CD14-positive monocyte (primary cell): ENCODE measurements at regions not wholly inside any gene's neighbourhood (a gene's known extent, or its start where the extent isn't known, plus 50 kb on each side); places are given as distances from the start of the nearest gene placed in this dataset.

Source experiments
- DNase-seq, 3 donors: peaks; one replicate each; pipeline ENCODE4 v3.0.0-alpha.2; 2011 to 2022
- H2AFZ ChIP-seq: 2 replicates; pipeline ENCODE4 v1.6.0; 2012; ENCODE audit warnings: mild to moderate bottlenecking, low read depth, low read length, inconsistent platforms; ENCODE audit not compliant: insufficient read depth, poor library complexity, severe bottlenecking
- H3K27ac ChIP-seq, 2 donors: 1 replicate in 1 of 2; 2 replicates in 1 of 2; pipeline ENCODE4 v1.5.1; 2012 to 2013; ENCODE audit warnings: low read length in 2 of 2, control low read depth in 1 of 2, inconsistent platforms in 1 of 2, low read depth in 1 of 2, mild to moderate bottlenecking in 1 of 2
- H3K27me3 ChIP-seq, 2 donors: one replicate each; pipeline versions ENCODE4 v1.6.0 to v1.6.1; 2011 to 2013; ENCODE audit warnings: low read length in 2 of 2; ENCODE audit not compliant: control insufficient read depth in 2 of 2, insufficient read depth in 2 of 2
- H3K36me3 ChIP-seq, 2 donors: replicated peaks in 1 of 2; 1 replicate in 1 of 2; 2 replicates in 1 of 2; pipeline versions ENCODE4 v1.5.1 to v1.6.1; 2012 to 2013; ENCODE audit warnings: low read length in 2 of 2, control low read depth in 1 of 2, inconsistent platforms in 1 of 2, mild to moderate bottlenecking in 1 of 2; ENCODE audit not compliant: insufficient read depth in 2 of 2, control insufficient read depth in 1 of 2
- H3K4me1 ChIP-seq, 2 donors: 1 replicate in 1 of 2; 2 replicates in 1 of 2; pipeline versions ENCODE4 v1.5.1 to v1.6.1; 2012 to 2013; ENCODE audit warnings: low read length in 2 of 2, control low read depth in 1 of 2, inconsistent platforms in 1 of 2, mild to moderate bottlenecking in 1 of 2, moderate library complexity in 1 of 2; ENCODE audit not compliant: insufficient read depth in 2 of 2, control insufficient read depth in 1 of 2
- H3K4me2 ChIP-seq: replicated peaks from 2 replicates; pipeline ENCODE3; 2012; ENCODE audit warnings: low read length, moderate library complexity, mild to moderate bottlenecking; ENCODE audit not compliant: poor library complexity, severe bottlenecking; ENCODE audit errors: extremely low read depth
- H3K4me3 ChIP-seq, 3 experiments: fragments of 200-600 bp in 1 of 3; sonication (generic) in 1 of 3; replicated peaks in 1 of 3; 1 replicate in 2 of 3; 2 replicates in 1 of 3; pipeline ENCODE4 v1.5.1; 2011 to 2013; ENCODE audit warnings: low read length in 3 of 3, mild to moderate bottlenecking in 3 of 3, control low read depth in 2 of 3, low read depth in 2 of 3, inconsistent platforms in 1 of 3, moderate library complexity in 1 of 3
- H3K79me2 ChIP-seq: 2 replicates; pipeline ENCODE4 v1.6.0; 2012; ENCODE audit warnings: mild to moderate bottlenecking, control low read depth, inconsistent platforms, low read length, moderate library complexity; ENCODE audit not compliant: insufficient read depth
- H3K9ac ChIP-seq: 2 replicates; pipeline ENCODE4 v1.6.0; 2017; ENCODE audit warnings: low read length, mild to moderate bottlenecking; ENCODE audit not compliant: insufficient read depth, poor library complexity, severe bottlenecking
- H3K9me3 ChIP-seq, 2 donors: replicated peaks in 1 of 2; 1 replicate in 1 of 2; 2 replicates in 1 of 2; pipeline versions ENCODE4 v1.5.1 to v1.6.1; 2012 to 2013; ENCODE audit warnings: low read length in 2 of 2, control low read depth in 1 of 2; ENCODE audit not compliant: control insufficient read depth in 1 of 2, insufficient read depth in 1 of 2
- H4K20me1 ChIP-seq: 2 replicates; pipeline ENCODE4 v1.6.0; 2012; ENCODE audit warnings: mild to moderate bottlenecking, low read length, control low read depth, moderate library complexity; ENCODE audit not compliant: insufficient read depth
- H3K27ac Mint-ChIP-seq, 7 donors: one replicate each; pipeline ENCODE4 v1.8.0; 2020; ENCODE audit warnings: mild to moderate bottlenecking in 7 of 7, mixed read lengths in 7 of 7, moderate library complexity in 6 of 7, inconsistent platforms in 2 of 7
- H3K27me3 Mint-ChIP-seq, 3 donors: one replicate each; pipeline ENCODE4 v1.8.0; 2021 to 2022; ENCODE audit warnings: low read depth in 3 of 3, mild to moderate bottlenecking in 3 of 3, mixed read lengths in 3 of 3, moderate library complexity in 3 of 3, inconsistent platforms in 1 of 3
- H3K36me3 Mint-ChIP-seq, 2 donors: one replicate each; pipeline ENCODE4 v1.8.0; 2020; ENCODE audit warnings: mixed read lengths in 2 of 2, inconsistent platforms in 1 of 2, mild to moderate bottlenecking in 1 of 2
- H3K4me1 Mint-ChIP-seq: one replicate; pipeline ENCODE4 v1.8.0; 2020; ENCODE audit warnings: mild to moderate bottlenecking, mixed read lengths
- H3K4me3 Mint-ChIP-seq, 2 donors: one replicate each; pipeline ENCODE4 v1.8.0; 2020; ENCODE audit warnings: mild to moderate bottlenecking in 2 of 2, mixed read lengths in 2 of 2, moderate library complexity in 1 of 2
- H3K9me3 Mint-ChIP-seq, 7 donors: one replicate each; pipeline ENCODE4 v1.8.0; 2020 to 2022; ENCODE audit warnings: mixed read lengths in 7 of 7, mild to moderate bottlenecking in 6 of 7, moderate library complexity in 6 of 7, inconsistent platforms in 2 of 7
- CTCF ChIP-seq: fragments of 200-600 bp; IDR thresholded peaks from one replicate; pipeline ENCODE4 v1.8.0; 2022; ENCODE audit warnings: antibody characterized with exemption, mild to moderate bottlenecking
- WGBS: methylation state at CpG from one replicate; pipeline ENCODE4 v1.1.5; 2013; ENCODE audit warnings: missing lambda C conversion rate; ENCODE audit not compliant: insufficient coverage; 5-methylcytosine and 5-hydroxymethylcytosine counted together
- intact Hi-C, 2 donors: fragments of 100-400 bp; cut with micrococcal nuclease; formaldehyde crosslinking; loops; one replicate each; pipeline versions ENCODE4 v1.15.0 to v1.15.1; 2023

DNA sequence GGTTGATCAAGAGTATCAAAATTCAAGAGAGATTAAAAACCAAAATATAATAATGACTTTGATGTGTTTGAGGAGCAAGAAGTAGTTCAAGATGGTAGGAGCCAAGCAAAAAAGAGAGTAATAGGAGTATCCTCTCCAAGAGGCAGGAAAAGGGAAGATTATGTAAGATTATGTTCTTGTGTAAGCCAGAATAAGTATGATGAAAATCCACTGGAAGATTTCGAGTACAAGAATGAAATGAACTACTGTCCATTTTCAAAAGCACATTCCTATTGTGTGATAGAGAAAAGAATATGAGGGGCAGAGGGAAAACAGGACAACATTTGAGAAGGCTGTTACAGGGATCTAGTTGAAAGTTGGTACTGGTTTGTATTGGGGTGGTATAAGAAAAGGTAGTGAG, 659.6 kb upstream of the INTU start:
- TF ChIP-seq CTCF, result no peak
- H3K79me2 ChIP-seq, result no peaks in the 10 kb centered on the region
- Mint-ChIP-seq H3K27ac (no peak overlapping the region), H3K4me3 (no peak overlapping the region), H3K9me3 (peaks cover 0 to 7% (median 2%) of the 10 kb centered on the region in 7 donors), H3K27me3 (no peaks in the 10 kb centered on the region), H3K4me1 (no peaks in the 10 kb centered on the region), H3K36me3 (no peaks in the 10 kb centered on the region)
- no peak overlapping the region for H3K4me3 ChIP-seq
- H3K27me3 ChIP-seq, result no peaks in the 10 kb centered on the region
- H3K36me3 ChIP-seq, result no peaks in the 10 kb centered on the region
- DNase-seq, result no peak
- peaks cover 0 to 4% of the 10 kb centered on the region in 2 donors for H3K9me3 ChIP-seq
- no peak overlapping the region for H2AFZ ChIP-seq
- H3K9ac ChIP-seq, result no peak overlapping the region
- no peaks in the 10 kb centered on the region for H3K4me1 ChIP-seq
- H3K4me2 ChIP-seq, result no peak overlapping the region
- H4K20me1 ChIP-seq, result no peaks in the 10 kb centered on the region
- no CpG with 5 or more reads among the region's 1 CpG for WGBS
- no peak overlapping the region for H3K27ac ChIP-seq
- intact Hi-C loops, result no loop called here

DNA sequence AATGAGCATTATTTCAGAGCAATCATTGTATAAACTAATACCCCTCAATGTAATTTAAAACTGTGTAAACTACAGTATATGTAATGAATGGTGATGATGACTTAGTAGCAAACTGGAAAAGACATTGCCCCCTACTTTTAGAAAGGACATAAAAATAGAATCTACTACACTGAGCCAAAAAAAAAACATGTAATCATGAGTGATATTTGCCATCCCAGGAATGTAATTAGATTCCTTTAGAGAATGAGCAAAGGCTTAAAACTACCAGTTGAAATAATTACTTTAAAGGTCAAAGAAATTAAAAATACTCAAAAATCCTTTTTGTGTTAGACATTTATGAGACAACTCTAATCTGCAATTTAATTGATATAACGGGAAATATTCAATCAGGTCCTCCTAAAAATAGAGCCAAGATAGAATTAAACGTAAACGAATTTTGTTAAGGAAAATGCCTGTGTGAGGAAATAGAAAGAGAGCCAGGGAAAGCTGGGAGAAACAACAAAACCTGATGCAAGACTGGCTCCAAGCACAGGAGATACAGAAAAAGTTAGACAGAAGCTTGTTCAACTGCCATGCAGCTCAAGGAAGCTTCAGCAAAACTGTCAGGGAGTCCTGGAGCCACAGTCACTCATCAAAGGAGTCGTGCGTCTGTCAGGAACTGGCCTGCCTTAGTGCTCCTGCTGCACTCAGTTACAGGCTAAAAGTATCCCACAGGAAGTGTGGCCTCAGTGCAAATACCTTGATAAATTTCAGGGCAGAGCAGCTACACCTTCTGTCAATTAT, 655.7 kb upstream of the INTU start:
- 77% methylated on average over 4 of the region's 5 CpGs for WGBS
- Histone ChIP-seq H2AFZ (no peak overlapping the region), H3K27ac (no peak overlapping the region), H3K9me3 (peaks cover 0 to 8% of the 10 kb centered on the region in 2 donors), H4K20me1 (no peaks in the 10 kb centered on the region), H3K27me3 (no peaks in the 10 kb centered on the region), H3K4me3 (no peak overlapping the region), H3K4me1 (no peaks in the 10 kb centered on the region), H3K36me3 (no peaks in the 10 kb centered on the region), H3K79me2 (no peaks in the 10 kb centered on the region), H3K9ac (no peak overlapping the region), H3K4me2 (no peak overlapping the region)
- DNase-seq, result no peak
- H3K9me3 Mint-ChIP-seq, result peaks cover 0 to 7% (median 2%) of the 10 kb centered on the region in 7 donors
- H3K36me3 Mint-ChIP-seq, result no peaks in the 10 kb centered on the region
- no peaks in the 10 kb centered on the region for H3K4me1 Mint-ChIP-seq
- intact Hi-C loops, result no loop called here
- no peaks in the 10 kb centered on the region for H3K27me3 Mint-ChIP-seq
- no peak for TF ChIP-seq CTCF
- no peak overlapping the region for H3K4me3 Mint-ChIP-seq
- H3K27ac Mint-ChIP-seq, result no peak overlapping the region
